Activated CD4-positive, alpha-beta T cell treated with anti-CD3 and anti-CD28 coated beads, Interleukin-2, amount 50 U/mL, for 16 hours (primary cell): ENCODE measurements at regions not wholly inside any gene's neighbourhood (a gene's known extent, or its start where the extent isn't known, plus 50 kb on each side); places are given as distances from the start of the nearest gene placed in this dataset.
"Not testable (repeated sequence)": the region's sequence is repeated elsewhere in the genome, so short reads cannot be mapped to it uniquely, and the experiment has no call there.

Experiments
- DNase-seq: peaks from one replicate; pipeline ENCODE4 v3.0.0-alpha.2; 2020

- no peak for DNase-seq
Observed at GRCh38 chr9:78438780-78439179, 141.9 kb downstream of the PSAT1 start.

- peak; percentile 68 for DNase-seq
Observed at GRCh38 chr9:78439190-78439865, 142.4 kb downstream of the PSAT1 start.

GRCh38 chr9:78439866-78440830, 143.2 kb downstream of the PSAT1 start:
- DNase-seq, result no peak

- DNase-seq, result no peak
Observed at GRCh38 chr9:78441396-78441795, 144.5 kb downstream of the PSAT1 start.

GRCh38 chr9:78441822-78442431, 145.0 kb downstream of the PSAT1 start:
- DNase-seq, result no peak

- not testable (repeated sequence) for DNase-seq
Observed at GRCh38 chr9:78442577-78442976, 145.7 kb downstream of the PSAT1 start.

- no peak for DNase-seq
Observed at GRCh38 chr9:78443946-78444345, 147.0 kb downstream of the PSAT1 start.

- no peak for DNase-seq
Observed at GRCh38 chr9:78448960-78449673, 152.2 kb downstream of the PSAT1 start.

GRCh38 chr9:78453450-78453849, 156.5 kb downstream of the PSAT1 start:
- no peak for DNase-seq

GRCh38 chr9:78462611-78463010, 165.7 kb downstream of the PSAT1 start:
- DNase-seq, result no peak

- DNase-seq, result no peak
Observed at GRCh38 chr9:78463750-78464149, 166.8 kb downstream of the PSAT1 start.

- no peak for DNase-seq
Observed at GRCh38 chr9:78468231-78468630, 171.3 kb downstream of the PSAT1 start.

- no peak for DNase-seq
Observed at GRCh38 chr9:78468974-78469576, 172.2 kb downstream of the PSAT1 start.

GRCh38 chr9:78470216-78470615, 173.3 kb downstream of the PSAT1 start:
- DNase-seq, result no peak

- DNase-seq, result no peak
Observed at GRCh38 chr9:78470741-78471140, 173.8 kb downstream of the PSAT1 start.

GRCh38 chr9:78472111-78472510, 175.2 kb downstream of the PSAT1 start:
- DNase-seq, result no peak

- DNase-seq, result no peak
Observed at GRCh38 chr9:78479441-78479840, 182.5 kb downstream of the PSAT1 start.

GRCh38 chr9:78486661-78487060, 189.7 kb downstream of the PSAT1 start:
- no peak for DNase-seq

- DNase-seq, result no peak
Observed at GRCh38 chr9:78490231-78490630, 193.3 kb downstream of the PSAT1 start.

GRCh38 chr9:78491402-78491801, 194.5 kb downstream of the PSAT1 start:
- no peak for DNase-seq

GRCh38 chr9:78493166-78493742, 196.3 kb downstream of the PSAT1 start:
- DNase-seq, result no peak

GRCh38 chr9:78502566-78502965, 205.6 kb downstream of the PSAT1 start:
- DNase-seq, result no peak
